ENCODE measurements at regions not wholly inside any gene's neighbourhood (a gene's known extent, or its start where the extent isn't known, plus 50 kb on each side); places are given as distances from the start of the nearest gene placed in this dataset.

DNA sequence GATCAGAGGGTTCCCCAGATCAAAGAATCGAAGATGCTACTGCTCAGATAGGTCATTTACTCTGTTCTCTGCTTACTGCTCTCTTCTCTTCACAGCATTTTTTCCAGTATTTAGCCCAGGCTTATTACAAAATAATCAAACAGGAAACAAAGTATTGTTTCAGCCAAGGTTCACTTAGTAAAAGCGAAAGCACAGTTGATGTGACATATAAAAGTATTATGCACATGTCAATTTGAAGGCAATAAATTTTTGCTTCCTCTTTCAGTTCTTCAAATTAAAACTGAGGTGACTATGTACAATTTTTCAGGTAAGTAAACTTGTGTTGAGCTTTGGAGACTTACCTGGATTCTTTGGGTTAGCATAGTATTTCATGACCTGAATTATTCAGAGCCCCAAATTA, 262.8 kb upstream of the CHST9 start:
- no peaks in the 10 kb centered on the region for H3K4me1 Mint-ChIP-seq
- Histone ChIP-seq H3K4me1 (ENCODE audit: control insufficient read depth in 2 of 2, insufficient read depth in 2 of 2, low read length in 2 of 2) (no peaks in the 10 kb centered on the region), H3K27ac (ENCODE audit: low read depth, low read length) (no peak overlapping the region), H3K4me3 (ENCODE audit: low read length) (no peak overlapping the region), H3K9me3 (ENCODE audit: control insufficient read depth in 2 of 3, low read length in 3 of 3) (no peaks in the 10 kb centered on the region), H3K36me3 (ENCODE audit: control insufficient read depth in 2 of 3, insufficient read depth in 3 of 3, low read length in 3 of 3) (no peaks in the 10 kb centered on the region), H3K27me3 (ENCODE audit: control insufficient read depth in 2 of 2, insufficient read depth in 2 of 2, low read length in 2 of 2) (no peaks in the 10 kb centered on the region)
- ATAC-seq (no peak), DNase-seq (no peak)
- H3K27me3 Mint-ChIP-seq, result no peaks in the 10 kb centered on the region
- H3K27ac Mint-ChIP-seq, result no peak overlapping the region
- H3K36me3 Mint-ChIP-seq, result no peaks in the 10 kb centered on the region
- intact Hi-C loops (cut with micrococcal nuclease), result no loop called here
- peak overlapping the region in 1 of 10 donors; percentile 21 for H3K4me3 Mint-ChIP-seq
- peaks cover 2 to 10% (median 4%) of the 10 kb centered on the region in 11 donors for H3K9me3 Mint-ChIP-seq
- CTCF ChIA-PET, result no interaction called here
- POLR2A ChIA-PET, result no interaction called here

DNA sequence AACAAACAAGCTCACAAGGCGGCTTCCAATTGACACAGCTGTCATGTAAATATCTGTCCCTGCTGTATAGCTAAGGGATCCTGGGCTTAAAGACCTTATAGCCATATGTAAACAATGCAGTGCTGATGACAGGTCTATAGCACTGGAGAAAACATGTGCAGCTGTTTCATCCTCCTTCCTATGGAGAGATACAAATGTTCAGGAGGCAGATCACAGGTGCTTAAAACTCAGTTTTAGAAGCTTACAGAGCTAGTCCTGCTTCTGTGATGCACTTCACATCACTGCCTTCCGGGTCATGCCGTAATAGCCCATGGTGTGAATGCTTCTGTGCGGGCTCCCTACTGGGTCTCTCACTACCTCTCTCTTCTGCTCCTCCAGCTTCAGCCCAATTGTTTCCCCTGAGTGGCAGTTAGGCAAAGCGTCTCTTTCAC, 262.4 kb upstream of the CHST9 start:
- POLR2A ChIA-PET, result no interaction called here
- H3K27me3 ChIP-seq (ENCODE audit: control insufficient read depth in 2 of 2, insufficient read depth in 2 of 2, low read length in 2 of 2), result no peaks in the 10 kb centered on the region
- ATAC-seq, result no peak
- DNase-seq, result no peak
- Mint-ChIP-seq H3K36me3 (no peaks in the 10 kb centered on the region), H3K4me1 (no peaks in the 10 kb centered on the region), H3K4me3 (peak overlapping the region in 1 of 10 donors; percentile 21), H3K27me3 (no peaks in the 10 kb centered on the region), H3K9me3 (peaks cover 2 to 10% (median 5%) of the 10 kb centered on the region in 11 donors), H3K27ac (no peak overlapping the region)
- H3K36me3 ChIP-seq (ENCODE audit: control insufficient read depth in 2 of 3, insufficient read depth in 3 of 3, low read length in 3 of 3), result no peaks in the 10 kb centered on the region
- CTCF ChIA-PET, result no interaction called here
- no peak overlapping the region for H3K27ac ChIP-seq (ENCODE audit: low read depth, low read length)
- H3K4me1 ChIP-seq (ENCODE audit: control insufficient read depth in 2 of 2, insufficient read depth in 2 of 2, low read length in 2 of 2), result no peaks in the 10 kb centered on the region
- H3K9me3 ChIP-seq (ENCODE audit: control insufficient read depth in 2 of 3, low read length in 3 of 3), result no peaks in the 10 kb centered on the region
- intact Hi-C loops (cut with micrococcal nuclease), result no loop called here
- H3K4me3 ChIP-seq (ENCODE audit: low read length), result no peak overlapping the region

- ChIA-PET CTCF (no interaction called here), POLR2A (no interaction called here)
- Mint-ChIP-seq H3K27ac (no peak overlapping the region), H3K27me3 (no peaks in the 10 kb centered on the region), H3K4me1 (no peaks in the 10 kb centered on the region), H3K4me3 (no peak overlapping the region), H3K36me3 (no peaks in the 10 kb centered on the region), H3K9me3 (peaks cover 3 to 27% (median 17%) of the 10 kb centered on the region in 11 donors)
- H3K4me1 ChIP-seq (ENCODE audit: control insufficient read depth in 2 of 2, insufficient read depth in 2 of 2, low read length in 2 of 2), result no peaks in the 10 kb centered on the region
- intact Hi-C loops (cut with micrococcal nuclease), result no loop called here
- no peak for DNase-seq
- peaks cover 0 to 10% (median 0%) of the 10 kb centered on the region in 3 experiments for H3K9me3 ChIP-seq (ENCODE audit: control insufficient read depth in 2 of 3, low read length in 3 of 3)
- ATAC-seq, result no peak
- no peak overlapping the region for H3K27ac ChIP-seq (ENCODE audit: low read depth, low read length)
- no peaks in the 10 kb centered on the region for H3K27me3 ChIP-seq (ENCODE audit: control insufficient read depth in 2 of 2, insufficient read depth in 2 of 2, low read length in 2 of 2)
- no peak overlapping the region for H3K4me3 ChIP-seq (ENCODE audit: low read length)
- H3K36me3 ChIP-seq (ENCODE audit: control insufficient read depth in 2 of 3, insufficient read depth in 3 of 3, low read length in 3 of 3), result no peaks in the 10 kb centered on the region
Observed at GRCh38 chr18:27430595-27430994, 245.5 kb upstream of the CHST9 start.

DNA sequence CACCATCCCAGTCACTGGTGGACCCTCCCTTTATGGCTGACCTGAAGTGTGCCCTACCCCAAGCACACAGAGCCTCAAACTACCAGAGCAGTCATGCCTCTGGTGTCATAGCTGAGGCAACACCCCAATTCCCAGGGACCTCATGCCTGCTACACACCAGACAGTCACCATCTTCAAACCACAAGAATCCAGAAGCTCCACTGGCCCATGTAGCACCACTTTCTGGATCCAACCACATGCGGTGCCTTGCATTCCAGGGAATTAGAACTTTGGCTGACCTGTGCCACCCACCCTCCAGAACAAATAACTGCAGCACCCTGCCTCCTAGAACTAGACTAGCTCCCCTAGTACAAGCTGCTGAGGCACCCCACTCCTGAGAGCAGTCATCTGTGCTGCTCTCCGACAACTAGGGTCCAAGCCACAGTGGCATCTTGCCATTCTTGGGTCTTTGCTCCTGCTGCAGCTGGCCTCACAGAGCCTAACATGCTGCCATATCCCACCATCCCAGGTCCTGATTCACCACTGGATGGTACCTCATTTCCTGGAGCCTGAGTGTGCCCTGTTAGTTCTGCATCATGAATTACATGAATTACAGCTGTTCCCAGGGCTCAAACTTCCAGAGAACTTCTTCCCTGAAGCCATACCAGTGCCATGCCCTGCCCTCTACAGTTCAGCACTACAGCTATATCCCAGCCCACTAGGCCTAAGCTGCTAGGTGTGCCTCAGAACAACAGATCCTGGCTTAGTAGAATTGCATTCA, 243.8 kb upstream of the CHST9 start:
- Histone ChIP-seq H3K4me3 (ENCODE audit: low read length) (no peak overlapping the region), H3K36me3 (ENCODE audit: control insufficient read depth in 2 of 3, insufficient read depth in 3 of 3, low read length in 3 of 3) (no peaks in the 10 kb centered on the region), H3K4me1 (ENCODE audit: control insufficient read depth in 2 of 2, insufficient read depth in 2 of 2, low read length in 2 of 2) (no peaks in the 10 kb centered on the region), H3K9me3 (ENCODE audit: control insufficient read depth in 2 of 3, low read length in 3 of 3) (peaks cover 0 to 10% (median 0%) of the 10 kb centered on the region in 3 experiments), H3K27me3 (ENCODE audit: control insufficient read depth in 2 of 2, insufficient read depth in 2 of 2, low read length in 2 of 2) (no peaks in the 10 kb centered on the region), H3K27ac (ENCODE audit: low read depth, low read length) (no peak overlapping the region)
- Mint-ChIP-seq H3K36me3 (no peaks in the 10 kb centered on the region), H3K27ac (no peak overlapping the region), H3K4me3 (no peak overlapping the region), H3K27me3 (no peaks in the 10 kb centered on the region), H3K4me1 (no peaks in the 10 kb centered on the region), H3K9me3 (peaks cover 3 to 27% (median 17%) of the 10 kb centered on the region in 11 donors)
- intact Hi-C loops (cut with micrococcal nuclease), result no loop called here
- ChIA-PET POLR2A (no interaction called here), CTCF (no interaction called here)
- no peak for ATAC-seq
- no peak for DNase-seq

DNA sequence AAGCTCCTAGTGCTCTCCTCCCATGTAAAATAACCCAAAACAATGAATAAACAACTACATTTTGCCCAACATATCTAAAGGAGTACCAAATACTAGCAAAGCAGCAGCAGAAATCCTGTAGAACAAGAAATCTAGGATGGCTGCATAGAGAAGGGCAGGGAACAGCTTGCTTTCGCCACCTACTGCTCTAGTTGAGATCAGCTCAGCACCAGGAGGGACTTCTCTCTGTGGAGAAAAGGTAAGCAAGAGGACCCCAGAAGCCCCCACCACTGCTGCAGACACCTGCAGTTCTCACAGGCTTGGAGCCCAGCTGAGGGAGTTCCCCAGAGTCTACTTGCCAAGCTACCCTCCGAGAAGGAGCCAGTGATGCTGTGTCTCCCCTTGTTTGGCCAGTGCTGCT, 243.0 kb upstream of the CHST9 start:
- Histone ChIP-seq H3K27ac (ENCODE audit: low read depth, low read length) (no peak overlapping the region), H3K27me3 (ENCODE audit: control insufficient read depth in 2 of 2, insufficient read depth in 2 of 2, low read length in 2 of 2) (no peaks in the 10 kb centered on the region), H3K4me1 (ENCODE audit: control insufficient read depth in 2 of 2, insufficient read depth in 2 of 2, low read length in 2 of 2) (no peaks in the 10 kb centered on the region), H3K36me3 (ENCODE audit: control insufficient read depth in 2 of 3, insufficient read depth in 3 of 3, low read length in 3 of 3) (no peaks in the 10 kb centered on the region), H3K9me3 (ENCODE audit: control insufficient read depth in 2 of 3, low read length in 3 of 3) (peaks cover 0 to 10% (median 0%) of the 10 kb centered on the region in 3 experiments), H3K4me3 (ENCODE audit: low read length) (no peak overlapping the region)
- Mint-ChIP-seq H3K9me3 (peaks cover 3 to 27% (median 17%) of the 10 kb centered on the region in 11 donors), H3K36me3 (no peaks in the 10 kb centered on the region), H3K4me1 (no peaks in the 10 kb centered on the region), H3K4me3 (no peak overlapping the region), H3K27me3 (no peaks in the 10 kb centered on the region), H3K27ac (no peak overlapping the region)
- ChIA-PET POLR2A (no interaction called here), CTCF (no interaction called here)
- DNase-seq (no peak), ATAC-seq (no peak)
- intact Hi-C loops (cut with micrococcal nuclease), result no loop called here

DNA sequence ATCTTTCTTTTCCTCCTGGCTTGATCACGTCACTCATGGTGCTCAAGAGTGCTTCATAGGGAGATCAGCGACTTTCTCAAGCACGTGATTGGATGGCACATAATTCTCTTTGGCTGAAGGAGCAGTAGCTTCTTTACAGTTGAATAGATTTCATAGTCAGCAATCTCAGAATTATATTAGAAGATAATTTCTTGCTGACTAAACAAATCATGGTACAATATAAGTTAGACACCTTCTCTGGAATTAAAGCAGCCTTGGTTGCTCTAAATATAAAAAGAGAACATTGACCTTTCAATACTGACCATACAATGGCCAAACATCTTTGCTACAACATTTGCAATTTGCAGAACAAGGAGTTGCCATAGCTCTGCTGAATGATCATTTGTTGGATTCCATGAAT, 238.5 kb upstream of the CHST9 start:
- Mint-ChIP-seq H3K4me1 (no peaks in the 10 kb centered on the region), H3K36me3 (no peaks in the 10 kb centered on the region), H3K27ac (no peak overlapping the region), H3K9me3 (peaks cover 0 to 16% (median 3%) of the 10 kb centered on the region in 11 donors), H3K4me3 (no peak overlapping the region), H3K27me3 (no peaks in the 10 kb centered on the region)
- intact Hi-C loops (cut with micrococcal nuclease), result no loop called here
- Histone ChIP-seq H3K4me1 (ENCODE audit: control insufficient read depth in 2 of 2, insufficient read depth in 2 of 2, low read length in 2 of 2) (no peaks in the 10 kb centered on the region), H3K36me3 (ENCODE audit: control insufficient read depth in 2 of 3, insufficient read depth in 3 of 3, low read length in 3 of 3) (no peaks in the 10 kb centered on the region), H3K9me3 (ENCODE audit: control insufficient read depth in 2 of 3, low read length in 3 of 3) (no peaks in the 10 kb centered on the region), H3K27me3 (ENCODE audit: control insufficient read depth in 2 of 2, insufficient read depth in 2 of 2, low read length in 2 of 2) (no peaks in the 10 kb centered on the region), H3K4me3 (ENCODE audit: low read length) (no peak overlapping the region), H3K27ac (ENCODE audit: low read depth, low read length) (no peak overlapping the region)
- no peak for DNase-seq
- CTCF ChIA-PET, result no interaction called here
- POLR2A ChIA-PET, result no interaction called here
- ATAC-seq, result no peak

GRCh38 chr18:27419646-27420045, 234.5 kb upstream of the CHST9 start:
- DNase-seq (no peak), ATAC-seq (no peak)
- no peaks in the 10 kb centered on the region for H3K27me3 Mint-ChIP-seq
- Histone ChIP-seq H3K36me3 (ENCODE audit: control insufficient read depth in 2 of 3, insufficient read depth in 3 of 3, low read length in 3 of 3) (no peaks in the 10 kb centered on the region), H3K9me3 (ENCODE audit: control insufficient read depth in 2 of 3, low read length in 3 of 3) (no peaks in the 10 kb centered on the region), H3K4me1 (ENCODE audit: control insufficient read depth in 2 of 2, insufficient read depth in 2 of 2, low read length in 2 of 2) (no peaks in the 10 kb centered on the region), H3K27me3 (ENCODE audit: control insufficient read depth in 2 of 2, insufficient read depth in 2 of 2, low read length in 2 of 2) (no peaks in the 10 kb centered on the region), H3K4me3 (ENCODE audit: low read length) (no peak overlapping the region), H3K27ac (ENCODE audit: low read depth, low read length) (no peak overlapping the region)
- ChIA-PET CTCF (no interaction called here), POLR2A (no interaction called here)
- H3K36me3 Mint-ChIP-seq, result no peaks in the 10 kb centered on the region
- no peak overlapping the region for H3K4me3 Mint-ChIP-seq
- intact Hi-C loops (cut with micrococcal nuclease), result no loop called here
- no peak overlapping the region for H3K27ac Mint-ChIP-seq
- no peaks in the 10 kb centered on the region for H3K4me1 Mint-ChIP-seq
- peaks cover 0 to 19% (median 1%) of the 10 kb centered on the region in 11 donors for H3K9me3 Mint-ChIP-seq

Data from naive thymus-derived CD4-positive, alpha-beta T cell (primary cell).